Karpas-422 (cell line): ENCODE measurements at regions not wholly inside any gene's neighbourhood (a gene's known extent, or its start where the extent isn't known, plus 50 kb on each side); places are given as distances from the start of the nearest gene placed in this dataset.

Source experiments
- DNase-seq: peaks from one replicate; pipeline ENCODE4 v3.0.0-alpha.2; 2015
- H2AFZ ChIP-seq: fragments of 200-600 bp; sonication (generic); 2 replicates; pipeline ENCODE4 v1.6.1; 2014; ENCODE audit warnings: antibody characterized with exemption, low read length, mixed read lengths
- H3K27ac ChIP-seq: fragments of 200-600 bp; sonication (generic); 2 replicates; pipeline ENCODE4 v1.5.1; 2014; ENCODE audit warnings: mild to moderate bottlenecking, low read length, moderate library complexity
- H3K27me3 ChIP-seq: fragments of 200-600 bp; sonication (generic); 2 replicates; pipeline ENCODE4 v1.6.1; 2014; ENCODE audit warnings: low read length, mixed read lengths
- H3K36me3 ChIP-seq: fragments of 200-600 bp; sonication (generic); 2 replicates; pipeline ENCODE4 v1.6.1; 2014; ENCODE audit warnings: low read length, mixed read lengths; ENCODE audit not compliant: insufficient read depth
- H3K4me1 ChIP-seq: fragments of 200-600 bp; sonication (generic); 2 replicates; pipeline ENCODE4 v1.6.1; 2014; ENCODE audit warnings: mild to moderate bottlenecking, low read length, mixed read lengths
- H3K4me2 ChIP-seq: fragments of 200-600 bp; sonication (generic); 2 replicates; pipeline ENCODE4 v1.6.1; 2014; ENCODE audit warnings: low read length, low read depth, mild to moderate bottlenecking; ENCODE audit not compliant: poor library complexity, severe bottlenecking
- H3K4me3 ChIP-seq: fragments of 200-600 bp; sonication (generic); 2 replicates; pipeline ENCODE4 v1.5.1; 2014; ENCODE audit warnings: mild to moderate bottlenecking, antibody characterized with exemption, low read length, mixed read lengths
- H3K79me2 ChIP-seq: fragments of 200-600 bp; sonication (generic); 2 replicates; pipeline ENCODE4 v1.6.1; 2014; ENCODE audit warnings: mild to moderate bottlenecking, low read length, mixed read lengths
- H3K9ac ChIP-seq: fragments of 200-600 bp; sonication (generic); 2 replicates; pipeline ENCODE4 v1.6.0; 2014; ENCODE audit warnings: low read length
- H3K9me2 ChIP-seq: fragments of 200-600 bp; sonication (generic), shearing (Covaris generic); replicated peaks from 2 replicates; pipeline ENCODE4 v1.6.0; 2014; ENCODE audit warnings: mild to moderate bottlenecking, low read length, moderate library complexity; ENCODE audit not compliant: insufficient read depth
- H3K9me3 ChIP-seq: fragments of 300-700, 200-600 bp; sonication (generic); 2 replicates; pipeline ENCODE4 v1.6.1; 2014; ENCODE audit warnings: low read length, mixed read lengths
- H4K20me1 ChIP-seq: fragments of 200-600 bp; sonication (generic); 2 replicates; pipeline ENCODE4 v1.6.1; 2014; ENCODE audit warnings: mild to moderate bottlenecking, antibody characterized with exemption, low read length, low read depth; ENCODE audit not compliant: insufficient read depth

- no peaks in the 10 kb centered on the region for H3K27me3 ChIP-seq
These were observed 463.8 kb downstream of the LPIN1 start for GRCh38 chr2:12210016-12210933.

GRCh38 chr2:12211326-12212175 is 465.1 kb downstream of the LPIN1 start:
- Histone ChIP-seq H2AFZ (no peak overlapping the region), H3K9me2 (no peaks in the 10 kb centered on the region), H3K27ac (no peak overlapping the region), H3K9ac (no peak overlapping the region), H3K36me3 (no peaks in the 10 kb centered on the region), H3K9me3 (no peaks in the 10 kb centered on the region), H3K79me2 (no peaks in the 10 kb centered on the region), H3K4me1 (no peaks in the 10 kb centered on the region), H3K4me2 (no peak overlapping the region), H3K27me3 (no peaks in the 10 kb centered on the region), H3K4me3 (no peak overlapping the region), H4K20me1 (no peaks in the 10 kb centered on the region)
- DNase-seq, result no peak

More at GRCh38 chr2:12210016-12210933, 463.8 kb downstream of the LPIN1 start:
- Histone ChIP-seq H3K36me3 (no peaks in the 10 kb centered on the region), H3K79me2 (no peaks in the 10 kb centered on the region), H3K9me3 (no peaks in the 10 kb centered on the region), H3K4me1 (no peaks in the 10 kb centered on the region), H3K4me3 (no peak overlapping the region), H3K9ac (no peak overlapping the region), H3K27ac (no peak overlapping the region), H2AFZ (no peak overlapping the region), H4K20me1 (no peaks in the 10 kb centered on the region), H3K9me2 (no peaks in the 10 kb centered on the region), H3K4me2 (no peak overlapping the region)
- DNase-seq, result no peak

- no peaks in the 10 kb centered on the region for H3K9me2 ChIP-seq
- H3K9me3 ChIP-seq, result no peaks in the 10 kb centered on the region
- no peak overlapping the region for H3K4me2 ChIP-seq
- H4K20me1 ChIP-seq, result no peaks in the 10 kb centered on the region
- no peak overlapping the region for H3K27ac ChIP-seq
- no peaks in the 10 kb centered on the region for H3K79me2 ChIP-seq
- H3K4me1 ChIP-seq, result no peaks in the 10 kb centered on the region
- DNase-seq, result no peak
- H2AFZ ChIP-seq, result no peak overlapping the region
- no peak overlapping the region for H3K4me3 ChIP-seq
- H3K9ac ChIP-seq, result no peak overlapping the region
- no peaks in the 10 kb centered on the region for H3K27me3 ChIP-seq
- H3K36me3 ChIP-seq, result no peaks in the 10 kb centered on the region
These were observed 466.6 kb downstream of the LPIN1 start for GRCh38 chr2:12212841-12213597.

- H3K27ac ChIP-seq, result no peak overlapping the region
- no peak for DNase-seq
These were observed 470.7 kb downstream of the LPIN1 start for GRCh38 chr2:12217175-12217574.

GRCh38 chr2:12219761-12220160 is 473.3 kb downstream of the LPIN1 start:
- Histone ChIP-seq H3K27ac (no peak overlapping the region), H3K9me2 (no peaks in the 10 kb centered on the region), H2AFZ (no peak overlapping the region), H3K9ac (no peak overlapping the region), H3K4me3 (no peak overlapping the region), H3K36me3 (no peaks in the 10 kb centered on the region), H3K9me3 (peaks cover 10% of the 10 kb centered on the region), H3K4me1 (no peaks in the 10 kb centered on the region), H3K4me2 (no peak overlapping the region), H3K27me3 (no peaks in the 10 kb centered on the region), H4K20me1 (no peaks in the 10 kb centered on the region), H3K79me2 (no peaks in the 10 kb centered on the region)
- DNase-seq, result no peak

More at GRCh38 chr2:12217175-12217574, 470.7 kb downstream of the LPIN1 start:
- Histone ChIP-seq H4K20me1 (no peaks in the 10 kb centered on the region), H2AFZ (no peak overlapping the region), H3K4me3 (no peak overlapping the region), H3K4me1 (no peaks in the 10 kb centered on the region), H3K9me2 (no peaks in the 10 kb centered on the region), H3K79me2 (no peaks in the 10 kb centered on the region), H3K36me3 (no peaks in the 10 kb centered on the region), H3K4me2 (no peak overlapping the region), H3K9ac (no peak overlapping the region), H3K9me3 (no peaks in the 10 kb centered on the region), H3K27me3 (no peaks in the 10 kb centered on the region)

- no peaks in the 10 kb centered on the region for H4K20me1 ChIP-seq
These were observed 475.2 kb downstream of the LPIN1 start for GRCh38 chr2:12221584-12221983.

GRCh38 chr2:12222554-12222953 is 476.1 kb downstream of the LPIN1 start:
- H3K4me1 ChIP-seq, result peaks cover 3% of the 10 kb centered on the region
- no peak for DNase-seq
- no peaks in the 10 kb centered on the region for H3K9me2 ChIP-seq
- H3K9ac ChIP-seq, result no peak overlapping the region
- peaks cover 14% of the 10 kb centered on the region for H3K9me3 ChIP-seq
- no peaks in the 10 kb centered on the region for H3K79me2 ChIP-seq
- H3K27me3 ChIP-seq, result no peaks in the 10 kb centered on the region
- H2AFZ ChIP-seq, result no peak overlapping the region
- no peaks in the 10 kb centered on the region for H3K36me3 ChIP-seq
- H3K27ac ChIP-seq, result no peak overlapping the region
- no peak overlapping the region for H3K4me2 ChIP-seq
- H4K20me1 ChIP-seq, result no peaks in the 10 kb centered on the region
- no peak overlapping the region for H3K4me3 ChIP-seq

More at GRCh38 chr2:12221584-12221983, 475.2 kb downstream of the LPIN1 start:
- no peak overlapping the region for H3K4me3 ChIP-seq
- no peaks in the 10 kb centered on the region for H3K27me3 ChIP-seq
- H2AFZ ChIP-seq, result no peak overlapping the region
- H3K4me1 ChIP-seq, result peaks cover 3% of the 10 kb centered on the region
- H3K4me2 ChIP-seq, result no peak overlapping the region
- DNase-seq, result no peak
- no peak overlapping the region for H3K27ac ChIP-seq
- no peak overlapping the region for H3K9ac ChIP-seq
- no peaks in the 10 kb centered on the region for H3K79me2 ChIP-seq
- H3K9me2 ChIP-seq, result no peaks in the 10 kb centered on the region
- H3K9me3 ChIP-seq, result peaks cover 14% of the 10 kb centered on the region
- no peaks in the 10 kb centered on the region for H3K36me3 ChIP-seq
